Panc1 (cell line): ENCODE measurements at regions not wholly inside any gene's neighbourhood (a gene's known extent, or its start where the extent isn't known, plus 50 kb on each side); places are given as distances from the start of the nearest gene placed in this dataset.

ENCODE experiments used
- ATAC-seq: fragments of 200-7000 bp; cut with Tn5 transposase; 2 replicates; pipeline ENCODE4 v1.9.1; 2020; ENCODE audit warnings: mild to moderate bottlenecking, moderate library complexity
- BruUV-seq: library from RNA; stranded (reverse); fragments of 400-500 nt; replicated peaks from 2 replicates; lab custom pipeline; 2021; lab: Mats Ljungman, UMichigan
- CTCF ChIA-PET: fragments of 300-600 bp; sonication (Branson Sonifier 250); formaldehyde crosslinking; loops from one replicate; lab custom pipeline; 2022; ENCODE audit warnings: antibody characterized with exemption; lab: Charles Lee
- POLR2A ChIA-PET: fragments of 300-600 bp; sonication (Branson Sonifier 250); formaldehyde crosslinking; loops from one replicate; lab custom pipeline; 2022; ENCODE audit warnings: antibody characterized with exemption; lab: Charles Lee
- DNase-seq: peaks from one replicate; pipeline ENCODE4 v3.0.0-alpha.2; 2010; ENCODE audit warnings: low read depth, low spot score
- H3K27ac ChIP-seq: 2 replicates; pipeline ENCODE4 v1.5.1; 2011; ENCODE audit warnings: mild to moderate bottlenecking, low read length, inconsistent platforms
- H3K27me3 ChIP-seq: fragments of 200-500 bp; sonication (Bioruptor generic); 2 replicates; pipeline ENCODE4 v1.6.0; 2014; ENCODE audit warnings: low read length, inconsistent platforms; ENCODE audit not compliant: control insufficient read depth, insufficient read depth
- H3K36me3 ChIP-seq: fragments of 200-500 bp; sonication (Bioruptor generic); 2 replicates; pipeline ENCODE4 v1.5.1; 2014; ENCODE audit warnings: inconsistent platforms, mild to moderate bottlenecking, low read length, moderate library complexity; ENCODE audit not compliant: control insufficient read depth, insufficient read depth
- H3K4me1 ChIP-seq: 2 replicates; pipeline ENCODE4 v1.5.1; 2011; ENCODE audit warnings: inconsistent platforms, mild to moderate bottlenecking, low read length, moderate library complexity; ENCODE audit not compliant: control insufficient read depth, insufficient read depth
- H3K4me3 ChIP-seq, 2 experiments: 2 replicates each; pipeline ENCODE4 v1.5.1; 2011 to 2012; ENCODE audit warnings: low read depth in 2 of 2, low read length in 2 of 2, mild to moderate bottlenecking in 2 of 2, inconsistent platforms in 1 of 2, moderate library complexity in 1 of 2
- H3K9me3 ChIP-seq: fragments of 200-500 bp; sonication (Bioruptor generic); 2 replicates; pipeline ENCODE4 v1.5.1; 2014; ENCODE audit warnings: low read depth, mild to moderate bottlenecking, inconsistent platforms, low read length, moderate library complexity; ENCODE audit not compliant: control insufficient read depth, insufficient read depth
- POLR2AphosphoS5 ChIP-seq: IDR thresholded peaks from 2 replicates; pipeline ENCODE4 v1.6.1; 2012; ENCODE audit warnings: mild to moderate bottlenecking, low read depth, low read length, moderate library complexity
- SIN3A ChIP-seq: IDR thresholded peaks from 2 replicates; pipeline ENCODE4 v1.6.1; 2012; ENCODE audit warnings: low read depth, mild to moderate bottlenecking, low read length, moderate library complexity, borderline replicate concordance; ENCODE audit not compliant: insufficient read depth
- TCF7L2 ChIP-seq: IDR thresholded peaks from 2 replicates; pipeline ENCODE4 v1.6.1; 2011; ENCODE audit warnings: mild to moderate bottlenecking, low read depth, low read length, inconsistent platforms
- in situ Hi-C: cut with HindIII; loops from 2 replicates; pipeline ENCODE4 v1.10.0; 2016; ENCODE audit warnings: low sequenced_read_pairs, low pct_unique_long_range_greater_than_20kb
- intact Hi-C: fragments of 100-400 bp; cut with micrococcal nuclease; formaldehyde crosslinking; loops from one replicate; pipeline ENCODE4 v1.10.0; 2022; ENCODE audit not compliant: unreplicated experiment
- TF ChIP-seq, protein P1 (sequence below), 2 experiments: IDR thresholded peaks; 2 replicates each; pipeline ENCODE4 v1.6.1; 2011 to 2012; ENCODE audit warnings: low read depth in 2 of 2, control low read depth in 1 of 2, low read length in 1 of 2, mild to moderate bottlenecking in 1 of 2, moderate library complexity in 1 of 2; ENCODE audit not compliant: insufficient read depth in 1 of 2
- TF ChIP-seq, protein P2 (sequence below): fragments of 450-650 bp; IDR thresholded peaks from 2 replicates; pipeline ENCODE4 v1.5.1; 2017; ENCODE audit warnings: mild to moderate bottlenecking

DNA sequence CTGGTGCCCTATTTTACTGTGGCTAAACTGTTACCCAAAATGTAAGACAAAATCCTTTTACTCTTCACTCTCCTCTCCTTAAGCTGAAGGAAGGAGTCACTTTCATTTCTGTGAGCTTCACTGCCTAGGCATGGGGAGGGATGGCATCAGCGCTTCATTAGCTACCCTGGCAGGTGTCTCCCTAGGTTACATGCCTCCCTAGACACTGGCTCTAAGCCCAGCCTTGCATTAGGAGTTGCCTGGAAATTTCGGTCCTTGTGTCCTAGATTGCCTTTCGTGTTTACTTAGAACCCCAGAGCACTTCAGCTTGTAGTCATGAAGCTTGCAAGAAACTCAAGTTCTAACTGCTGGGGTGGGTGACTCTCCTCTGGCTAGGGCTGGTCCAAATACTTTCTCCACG lies 520.5 kb upstream of the STXBP6 start:
- no TSS peak for BruUV-seq
- no peak for ATAC-seq
- no peaks in the 10 kb centered on the region for H3K4me1 ChIP-seq
- DNase-seq = no peak
- H3K36me3 ChIP-seq = no peaks in the 10 kb centered on the region
- ChIA-PET CTCF (no interaction called here), POLR2A (no interaction called here)
- no peak for TF ChIP-seq POLR2AphosphoS5
- TF ChIP-seq, protein P1, sequence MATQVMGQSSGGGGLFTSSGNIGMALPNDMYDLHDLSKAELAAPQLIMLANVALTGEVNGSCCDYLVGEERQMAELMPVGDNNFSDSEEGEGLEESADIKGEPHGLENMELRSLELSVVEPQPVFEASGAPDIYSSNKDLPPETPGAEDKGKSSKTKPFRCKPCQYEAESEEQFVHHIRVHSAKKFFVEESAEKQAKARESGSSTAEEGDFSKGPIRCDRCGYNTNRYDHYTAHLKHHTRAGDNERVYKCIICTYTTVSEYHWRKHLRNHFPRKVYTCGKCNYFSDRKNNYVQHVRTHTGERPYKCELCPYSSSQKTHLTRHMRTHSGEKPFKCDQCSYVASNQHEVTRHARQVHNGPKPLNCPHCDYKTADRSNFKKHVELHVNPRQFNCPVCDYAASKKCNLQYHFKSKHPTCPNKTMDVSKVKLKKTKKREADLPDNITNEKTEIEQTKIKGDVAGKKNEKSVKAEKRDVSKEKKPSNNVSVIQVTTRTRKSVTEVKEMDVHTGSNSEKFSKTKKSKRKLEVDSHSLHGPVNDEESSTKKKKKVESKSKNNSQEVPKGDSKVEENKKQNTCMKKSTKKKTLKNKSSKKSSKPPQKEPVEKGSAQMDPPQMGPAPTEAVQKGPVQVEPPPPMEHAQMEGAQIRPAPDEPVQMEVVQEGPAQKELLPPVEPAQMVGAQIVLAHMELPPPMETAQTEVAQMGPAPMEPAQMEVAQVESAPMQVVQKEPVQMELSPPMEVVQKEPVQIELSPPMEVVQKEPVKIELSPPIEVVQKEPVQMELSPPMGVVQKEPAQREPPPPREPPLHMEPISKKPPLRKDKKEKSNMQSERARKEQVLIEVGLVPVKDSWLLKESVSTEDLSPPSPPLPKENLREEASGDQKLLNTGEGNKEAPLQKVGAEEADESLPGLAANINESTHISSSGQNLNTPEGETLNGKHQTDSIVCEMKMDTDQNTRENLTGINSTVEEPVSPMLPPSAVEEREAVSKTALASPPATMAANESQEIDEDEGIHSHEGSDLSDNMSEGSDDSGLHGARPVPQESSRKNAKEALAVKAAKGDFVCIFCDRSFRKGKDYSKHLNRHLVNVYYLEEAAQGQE (IDR thresholded peaks at IDR 0.05; ENCODE audit: insufficient read depth in 1 of 2, low read depth in 2 of 2, low read length in 1 of 2) = no peak
- H3K9me3 ChIP-seq = no peaks in the 10 kb centered on the region
- H3K4me3 ChIP-seq = no peak overlapping the region
- in situ Hi-C loops = no loop called here
- no peak overlapping the region for H3K27ac ChIP-seq
- intact Hi-C loops = no loop called here
- H3K27me3 ChIP-seq = no peaks in the 10 kb centered on the region

DNA sequence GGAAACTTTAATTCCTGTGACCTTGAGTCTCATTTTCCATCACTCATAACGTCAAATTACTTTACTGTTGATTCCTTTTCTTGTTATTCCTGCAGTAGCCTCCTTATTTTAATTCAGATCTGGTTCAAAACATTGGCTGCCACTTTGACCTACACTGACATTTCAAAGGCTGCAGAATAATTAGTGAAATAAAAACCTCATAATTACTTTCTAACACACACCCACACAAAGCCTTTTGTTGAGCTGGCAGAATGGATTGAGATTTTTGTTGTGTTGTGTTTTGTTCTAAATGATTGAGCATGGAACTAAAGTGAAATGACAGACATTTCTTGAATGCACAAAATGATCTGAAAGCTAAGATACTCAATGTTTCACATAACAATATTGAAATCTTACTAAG lies 507.5 kb upstream of the STXBP6 start:
- intact Hi-C loops (no loop called here), in situ Hi-C loops (no loop called here)
- TF ChIP-seq TCF7L2 (no peak), POLR2AphosphoS5 (no peak), SIN3A (no peak)
- TF ChIP-seq, protein P1 (IDR thresholded peaks at IDR 0.05; ENCODE audit: insufficient read depth in 1 of 2, low read depth in 2 of 2, low read length in 1 of 2) = no peak
- TF ChIP-seq, protein P2, sequence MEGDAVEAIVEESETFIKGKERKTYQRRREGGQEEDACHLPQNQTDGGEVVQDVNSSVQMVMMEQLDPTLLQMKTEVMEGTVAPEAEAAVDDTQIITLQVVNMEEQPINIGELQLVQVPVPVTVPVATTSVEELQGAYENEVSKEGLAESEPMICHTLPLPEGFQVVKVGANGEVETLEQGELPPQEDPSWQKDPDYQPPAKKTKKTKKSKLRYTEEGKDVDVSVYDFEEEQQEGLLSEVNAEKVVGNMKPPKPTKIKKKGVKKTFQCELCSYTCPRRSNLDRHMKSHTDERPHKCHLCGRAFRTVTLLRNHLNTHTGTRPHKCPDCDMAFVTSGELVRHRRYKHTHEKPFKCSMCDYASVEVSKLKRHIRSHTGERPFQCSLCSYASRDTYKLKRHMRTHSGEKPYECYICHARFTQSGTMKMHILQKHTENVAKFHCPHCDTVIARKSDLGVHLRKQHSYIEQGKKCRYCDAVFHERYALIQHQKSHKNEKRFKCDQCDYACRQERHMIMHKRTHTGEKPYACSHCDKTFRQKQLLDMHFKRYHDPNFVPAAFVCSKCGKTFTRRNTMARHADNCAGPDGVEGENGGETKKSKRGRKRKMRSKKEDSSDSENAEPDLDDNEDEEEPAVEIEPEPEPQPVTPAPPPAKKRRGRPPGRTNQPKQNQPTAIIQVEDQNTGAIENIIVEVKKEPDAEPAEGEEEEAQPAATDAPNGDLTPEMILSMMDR = no peak
- BruUV-seq = no TSS peak
- H3K27ac ChIP-seq = no peak overlapping the region
- no peaks in the 10 kb centered on the region for H3K9me3 ChIP-seq
- POLR2A ChIA-PET = no interaction called here
- H3K4me3 ChIP-seq = no peak overlapping the region
- H3K4me1 ChIP-seq = no peaks in the 10 kb centered on the region
- H3K36me3 ChIP-seq = no peaks in the 10 kb centered on the region
- no peak for ATAC-seq
- no peaks in the 10 kb centered on the region for H3K27me3 ChIP-seq
- CTCF ChIA-PET = no interaction called here
- no peak for DNase-seq
